ENCODE measurements at regions not wholly inside any gene's neighbourhood (a gene's known extent, or its start where the extent isn't known, plus 50 kb on each side); places are given as distances from the start of the nearest gene placed in this dataset.

DNA sequence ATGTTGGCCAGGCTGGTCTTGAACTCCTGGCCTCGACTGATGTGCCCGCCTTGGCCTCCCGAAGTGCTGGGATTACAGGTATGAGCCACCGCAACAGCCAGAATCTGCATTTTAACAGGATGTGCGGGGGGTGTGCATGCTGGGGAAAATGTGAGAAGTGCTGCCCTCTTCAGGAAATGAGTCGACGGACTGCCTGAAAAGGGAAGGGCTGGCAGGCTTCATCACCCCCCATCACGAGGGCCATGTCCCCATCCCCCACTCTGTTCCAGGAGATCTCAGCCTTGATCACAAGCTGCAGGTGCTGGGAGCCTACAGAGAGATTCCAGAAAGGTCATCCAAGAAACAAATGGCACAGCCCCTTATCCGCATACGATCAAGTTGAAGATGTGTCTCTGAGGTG is 195.3 kb upstream of the RPL38 start:
- TF ChIP-seq EZH2 (IDR thresholded peaks at IDR 0.05; ENCODE audit: borderline replicate concordance, insufficient read depth, low read depth, low read length, poor library complexity, severe bottlenecking), result no peak
- TF ChIP-seq, protein P1, sequence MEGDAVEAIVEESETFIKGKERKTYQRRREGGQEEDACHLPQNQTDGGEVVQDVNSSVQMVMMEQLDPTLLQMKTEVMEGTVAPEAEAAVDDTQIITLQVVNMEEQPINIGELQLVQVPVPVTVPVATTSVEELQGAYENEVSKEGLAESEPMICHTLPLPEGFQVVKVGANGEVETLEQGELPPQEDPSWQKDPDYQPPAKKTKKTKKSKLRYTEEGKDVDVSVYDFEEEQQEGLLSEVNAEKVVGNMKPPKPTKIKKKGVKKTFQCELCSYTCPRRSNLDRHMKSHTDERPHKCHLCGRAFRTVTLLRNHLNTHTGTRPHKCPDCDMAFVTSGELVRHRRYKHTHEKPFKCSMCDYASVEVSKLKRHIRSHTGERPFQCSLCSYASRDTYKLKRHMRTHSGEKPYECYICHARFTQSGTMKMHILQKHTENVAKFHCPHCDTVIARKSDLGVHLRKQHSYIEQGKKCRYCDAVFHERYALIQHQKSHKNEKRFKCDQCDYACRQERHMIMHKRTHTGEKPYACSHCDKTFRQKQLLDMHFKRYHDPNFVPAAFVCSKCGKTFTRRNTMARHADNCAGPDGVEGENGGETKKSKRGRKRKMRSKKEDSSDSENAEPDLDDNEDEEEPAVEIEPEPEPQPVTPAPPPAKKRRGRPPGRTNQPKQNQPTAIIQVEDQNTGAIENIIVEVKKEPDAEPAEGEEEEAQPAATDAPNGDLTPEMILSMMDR (IDR thresholded peaks at IDR 0.05), result no peak

Measured in B cell (primary cell).